ENCODE measurements at regions not wholly inside any gene's neighbourhood (a gene's known extent, or its start where the extent isn't known, plus 50 kb on each side); places are given as distances from the start of the nearest gene placed in this dataset.
"Not testable (repeated sequence)": the region's sequence is repeated elsewhere in the genome, so short reads cannot be mapped to it uniquely, and the experiment has no call there.

DNA sequence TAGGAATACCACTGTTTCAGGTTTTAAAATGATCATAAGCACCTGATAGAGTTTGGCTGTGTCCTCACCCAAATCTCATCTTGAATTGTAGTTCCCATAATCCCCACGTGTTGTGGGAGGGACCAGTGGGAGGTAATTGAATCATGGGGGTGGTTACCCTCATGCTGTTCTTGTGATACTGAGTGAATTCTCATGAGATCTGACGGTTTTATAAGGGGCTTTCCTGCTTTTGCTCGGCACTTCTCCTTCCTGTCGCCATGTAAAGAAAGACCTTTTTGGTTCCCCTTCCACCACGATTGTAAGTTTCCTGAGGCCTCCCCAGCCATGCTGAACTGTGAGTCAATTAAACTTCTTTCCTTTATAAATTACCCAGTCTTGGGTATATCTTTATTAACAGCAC lies 69.7 kb upstream of the USPL1 start:
- H3K27ac ChIP-seq (ENCODE audit: insufficient read depth, low read length); H3K27me3 ChIP-seq (ENCODE audit: control insufficient read depth, insufficient read depth, low read length); H3K18ac ChIP-seq (ENCODE audit: low read depth, low read length); BruUV-seq (replicated peaks); dilution Hi-C loops (cut with HindIII; ENCODE audit: low sequenced_read_pairs, unreplicated experiment); H3K9me3 ChIP-seq (ENCODE audit: control insufficient read depth, insufficient read depth, low read length); H3K56ac ChIP-seq (ENCODE audit: extremely low read depth, insufficient read depth, low read length); H3K4me1 ChIP-seq (ENCODE audit: control insufficient read depth, insufficient read depth, low read length); H3K9me1 ChIP-seq (ENCODE audit: insufficient read depth, low read length); CTCF ChIA-PET; H2BK5ac ChIP-seq (ENCODE audit: low read depth, low read length, poor library complexity, severe bottlenecking); H3K36me3 ChIP-seq (ENCODE audit: control insufficient read depth, insufficient read depth, low read length); H4K8ac ChIP-seq (ENCODE audit: low read depth in 2 of 2, low read length in 2 of 2); H2BK15ac ChIP-seq (ENCODE audit: low read depth, low read length); H2BK120ac ChIP-seq (ENCODE audit: low read depth, low read length); H3K23ac ChIP-seq (ENCODE audit: low read depth, low read length); H3K9ac ChIP-seq (ENCODE audit: low read depth, low read length); H3K4me3 ChIP-seq (ENCODE audit: insufficient read depth, low read depth, low read length); H3K4me2 ChIP-seq (ENCODE audit: low read depth, low read length); H3K79me1 ChIP-seq (ENCODE audit: low read depth in 1 of 2, low read length in 2 of 2); H2BK20ac ChIP-seq (ENCODE audit: low read depth, low read length); DNase-seq; intact Hi-C loops (cut with micrococcal nuclease); ATAC-seq (ENCODE audit: low read depth); H2AK5ac ChIP-seq (ENCODE audit: low read depth, low read length); H2AK9ac ChIP-seq (replicated peaks; ENCODE audit: low read depth, low read length, poor library complexity); POLR2A ChIA-PET (ENCODE audit: unreplicated experiment); H3K4ac ChIP-seq (ENCODE audit: low read depth, low read length); H4K91ac ChIP-seq (ENCODE audit: insufficient read depth, low read depth, low read length); H4K20me1 ChIP-seq (ENCODE audit: insufficient read depth, low read length); in situ Hi-C loops (cut with MboI; ENCODE audit: low sequenced_read_pairs); H3K14ac ChIP-seq (replicated peaks; ENCODE audit: low read depth, low read length); H2AFZ ChIP-seq (replicated peaks; ENCODE audit: low read length, poor library complexity); H4K5ac ChIP-seq (ENCODE audit: low read depth, low read length): not testable (repeated sequence)
- WGBS, 2 experiments (ENCODE audit: extremely low coverage in 2 of 2, insufficient read length in 1 of 2): 86% methylated on average over 1 of the region's 5 CpGs; no CpG with 5 or more reads in 1 of the 2 experiments
